Activated CD4-positive, CD25-positive, alpha-beta regulatory T cell treated with anti-CD3 and anti-CD28 coated beads, Interleukin-2, amount 50 U/mL, for 24 hours (primary cell): ENCODE measurements at regions not wholly inside any gene's neighbourhood (a gene's known extent, or its start where the extent isn't known, plus 50 kb on each side); places are given as distances from the start of the nearest gene placed in this dataset.
"Not testable (repeated sequence)": the region's sequence is repeated elsewhere in the genome, so short reads cannot be mapped to it uniquely, and the experiment has no call there.

Experiments
- ATAC-seq, 2 donors: fragments of 150-1000 bp; cut with Tn5 transposase; one replicate each; pipeline ENCODE4 v1.10.0; 2021; ENCODE audit warnings: mild to moderate bottlenecking in 1 of 2, moderate library complexity in 1 of 2

- no peak for ATAC-seq
Measured at GRCh38 chr7:49618028-49618427, 155.4 kb upstream of the VWC2 start.

- ATAC-seq, result no peak
Measured at GRCh38 chr7:49623943-49624342, 149.5 kb upstream of the VWC2 start.

- no peak for ATAC-seq
Measured at GRCh38 chr7:49624611-49625010, 148.8 kb upstream of the VWC2 start.

GRCh38 chr7:49630513-49630912, 142.9 kb upstream of the VWC2 start:
- ATAC-seq, result no peak

GRCh38 chr7:49631071-49631815, 142.2 kb upstream of the VWC2 start:
- no peak for ATAC-seq

GRCh38 chr7:49631960-49632359, 141.5 kb upstream of the VWC2 start:
- ATAC-seq, result no peak

- ATAC-seq, result no peak
Measured at GRCh38 chr7:49635800-49636199, 137.6 kb upstream of the VWC2 start.

- no peak for ATAC-seq
Measured at GRCh38 chr7:49636400-49636799, 137.0 kb upstream of the VWC2 start.

- no peak for ATAC-seq
Measured at GRCh38 chr7:49638166-49638565, 135.3 kb upstream of the VWC2 start.

GRCh38 chr7:49639068-49639593, 134.3 kb upstream of the VWC2 start:
- ATAC-seq, result no peak

- ATAC-seq, result peak in 1 of 2 donors; percentile 33
Measured at GRCh38 chr7:49639808-49640207, 133.6 kb upstream of the VWC2 start.

- no peak for ATAC-seq
Measured at GRCh38 chr7:49643321-49643720, 130.1 kb upstream of the VWC2 start.

GRCh38 chr7:49643736-49644135, 129.7 kb upstream of the VWC2 start:
- no peak for ATAC-seq

GRCh38 chr7:49644396-49645166, 128.9 kb upstream of the VWC2 start:
- no peak for ATAC-seq

- no peak for ATAC-seq
Measured at GRCh38 chr7:49645296-49645695, 128.1 kb upstream of the VWC2 start.

- no peak for ATAC-seq
Measured at GRCh38 chr7:49660170-49660783, 113.2 kb upstream of the VWC2 start.

- no peak for ATAC-seq
Measured at GRCh38 chr7:49660976-49661375, 112.5 kb upstream of the VWC2 start.

GRCh38 chr7:49665963-49666362, 107.5 kb upstream of the VWC2 start:
- not testable (repeated sequence) for ATAC-seq

- no peak for ATAC-seq
Measured at GRCh38 chr7:49666764-49667163, 106.7 kb upstream of the VWC2 start.

GRCh38 chr7:49669285-49669684, 104.2 kb upstream of the VWC2 start:
- no peak for ATAC-seq

GRCh38 chr7:49669692-49670260, 103.7 kb upstream of the VWC2 start:
- ATAC-seq, result no peak

GRCh38 chr7:49670991-49671390, 102.4 kb upstream of the VWC2 start:
- no peak for ATAC-seq

- ATAC-seq, result no peak
Measured at GRCh38 chr7:49692516-49692915, 80.9 kb upstream of the VWC2 start.
